ENCODE measurements at regions not wholly inside any gene's neighbourhood (a gene's known extent, or its start where the extent isn't known, plus 50 kb on each side); places are given as distances from the start of the nearest gene placed in this dataset.
"Not testable (repeated sequence)": the region's sequence is repeated elsewhere in the genome, so short reads cannot be mapped to it uniquely, and the experiment has no call there.

DNA sequence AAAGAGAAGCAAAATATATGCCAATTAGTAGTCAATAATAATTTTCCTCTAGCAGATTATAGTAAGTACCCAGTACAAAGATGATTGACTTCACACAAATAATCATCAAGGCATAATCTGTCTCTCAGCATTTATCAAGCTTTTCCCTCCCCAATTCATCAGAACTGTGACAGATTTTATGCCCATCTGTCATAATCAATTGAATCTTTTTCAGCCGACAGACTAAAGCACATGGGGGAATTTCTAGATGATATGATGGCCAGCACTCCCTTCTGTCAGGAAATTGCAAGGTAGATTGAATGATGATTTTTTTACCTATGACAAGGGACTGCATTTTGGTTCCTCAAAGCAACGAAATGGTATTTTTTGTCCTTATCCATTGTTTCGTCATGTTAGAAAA is 227.1 kb upstream of the CYLC2 start:
- DNase-seq (ENCODE audit: low read depth), result no peak
- no peak for TF ChIP-seq CTCF (conservative IDR thresholded peaks at IDR 0.05; ENCODE audit: low read depth, low read length)
- H3K4me3 ChIP-seq (ENCODE audit: low read depth, low read length), result no peak overlapping the region

GRCh38 chr9:102767076-102767475 is 228.1 kb upstream of the CYLC2 start:
- TF ChIP-seq CTCF (conservative IDR thresholded peaks at IDR 0.05; ENCODE audit: low read depth, low read length), result no peak
- no peak overlapping the region for H3K4me3 ChIP-seq (ENCODE audit: low read depth, low read length)
- DNase-seq (ENCODE audit: low read depth), result no peak

DNA sequence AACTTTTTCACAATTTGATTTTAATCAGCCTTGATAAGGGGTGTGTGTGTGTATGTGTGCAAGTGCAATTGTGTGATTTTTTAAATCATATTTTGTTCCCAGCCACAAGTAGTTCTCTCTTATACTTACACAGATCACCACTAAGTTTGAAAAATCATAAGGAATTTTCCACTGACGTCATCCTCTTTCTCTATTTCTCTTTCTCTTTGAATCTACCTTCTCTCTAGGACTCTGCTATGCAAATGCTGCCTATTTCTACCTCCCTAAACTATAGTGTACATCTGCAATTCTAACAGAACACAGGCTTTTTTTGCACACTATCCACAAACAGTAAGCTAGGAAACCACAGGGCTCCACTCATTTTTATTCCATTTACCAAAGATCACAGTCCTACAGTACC is 254.6 kb upstream of the CYLC2 start:
- no peak for DNase-seq (ENCODE audit: low read depth)
- H3K4me3 ChIP-seq (ENCODE audit: low read depth, low read length), result no peak overlapping the region
- TF ChIP-seq CTCF (conservative IDR thresholded peaks at IDR 0.05; ENCODE audit: low read depth, low read length), result no peak

GRCh38 chr9:102728946-102729345 is 266.2 kb upstream of the CYLC2 start:
- DNase-seq (ENCODE audit: low read depth), result no peak
- TF ChIP-seq CTCF (conservative IDR thresholded peaks at IDR 0.05; ENCODE audit: low read depth, low read length), result no peak
- no peak overlapping the region for H3K4me3 ChIP-seq (ENCODE audit: low read depth, low read length)

DNA sequence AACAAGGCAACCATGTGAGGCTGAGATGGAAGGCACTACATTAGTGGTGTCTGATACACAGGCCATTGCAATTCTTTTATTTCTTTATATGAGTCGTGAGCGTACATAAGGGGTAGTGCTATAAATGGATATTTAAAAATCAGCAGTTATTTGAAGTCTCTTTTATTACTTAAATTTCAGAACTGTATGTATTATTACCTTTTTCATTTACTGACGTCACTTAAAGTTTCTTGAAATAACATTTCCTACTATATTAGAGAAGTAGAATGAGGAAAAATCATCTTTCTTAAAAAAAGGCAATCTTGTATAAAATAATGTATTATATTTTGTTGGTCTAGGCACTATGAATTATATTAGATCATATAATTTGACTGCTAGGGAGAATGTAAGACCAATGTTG is 280.9 kb upstream of the CYLC2 start:
- no peak overlapping the region for H3K4me3 ChIP-seq (ENCODE audit: low read depth, low read length)
- no peak for TF ChIP-seq CTCF (conservative IDR thresholded peaks at IDR 0.05; ENCODE audit: low read depth, low read length)
- no peak for DNase-seq (ENCODE audit: low read depth)

- not testable (repeated sequence) for DNase-seq (ENCODE audit: low read depth)
Observed at GRCh38 chr9:102712910-102713309, 282.2 kb upstream of the CYLC2 start.

GRCh38 chr9:102700936-102701335 is 294.2 kb upstream of the CYLC2 start:
- H3K4me3 ChIP-seq (ENCODE audit: low read depth, low read length), result no peak overlapping the region
- TF ChIP-seq CTCF (conservative IDR thresholded peaks at IDR 0.05; ENCODE audit: low read depth, low read length), result no peak
- no peak for DNase-seq (ENCODE audit: low read depth)

More at GRCh38 chr9:102712910-102713309, 282.2 kb upstream of the CYLC2 start:
- H3K4me3 ChIP-seq (ENCODE audit: low read depth, low read length), result not testable (repeated sequence)

- no peak overlapping the region for H3K4me3 ChIP-seq (ENCODE audit: low read depth, low read length)
- DNase-seq (ENCODE audit: low read depth), result no peak
- no peak for TF ChIP-seq CTCF (conservative IDR thresholded peaks at IDR 0.05; ENCODE audit: low read depth, low read length)
Observed at GRCh38 chr9:102669220-102669619, 325.9 kb upstream of the CYLC2 start.
